ENCODE measurements at regions not wholly inside any gene's neighbourhood (a gene's known extent, or its start where the extent isn't known, plus 50 kb on each side); places are given as distances from the start of the nearest gene placed in this dataset.

- TF ChIP-seq CTCF (IDR thresholded peaks at IDR 0.05) (no peak), POLR2A (IDR thresholded peaks at IDR 0.05) (no peak)
Measured at GRCh38 chr10:44042075-44042770, 342.7 kb downstream of the CXCL12 start.
